WTC11 (cell line): ENCODE measurements at regions not wholly inside any gene's neighbourhood (a gene's known extent, or its start where the extent isn't known, plus 50 kb on each side); places are given as distances from the start of the nearest gene placed in this dataset.

Source experiments
- ATAC-seq: fragments of 200-7000 bp; cut with Tn5 transposase; 2 replicates; pipeline ENCODE4 v1.10.0; 2021; ENCODE audit warnings: mild to moderate bottlenecking, moderate library complexity
- CTCF ChIA-PET: fragments of 300-600 bp; sonication (Branson Sonifier 250); formaldehyde crosslinking; loops from one replicate; lab custom pipeline; 2021; ENCODE audit warnings: antibody characterized with exemption; lab: Charles Lee
- POLR2A ChIA-PET: fragments of 350-600 bp; sonication (Branson Sonifier 250); formaldehyde crosslinking; loops from one replicate; lab custom pipeline; 2021; ENCODE audit warnings: antibody characterized with exemption; lab: Charles Lee
- DNase-seq: peaks from one replicate; pipeline ENCODE4 v3.0.0; 2021; ENCODE audit warnings: low spot score
- H3K27ac Mint-ChIP-seq: 2 replicates; pipeline ENCODE4 v1.8.0; 2021; ENCODE audit warnings: mixed read lengths
- H3K27me3 Mint-ChIP-seq: 2 replicates; pipeline ENCODE4 v1.8.0; 2021; ENCODE audit warnings: low read depth, mild to moderate bottlenecking, moderate library complexity, mixed read lengths
- H3K36me3 Mint-ChIP-seq: 2 replicates; pipeline ENCODE4 v1.8.0; 2021; ENCODE audit warnings: mixed read lengths
- H3K4me1 Mint-ChIP-seq: 2 replicates; pipeline ENCODE4 v1.8.0; 2022; ENCODE audit warnings: mixed read lengths
- H3K4me3 Mint-ChIP-seq: 2 replicates; pipeline ENCODE4 v1.8.0; 2021; ENCODE audit warnings: mild to moderate bottlenecking, moderate library complexity, mixed read lengths
- H3K9me3 Mint-ChIP-seq: 2 replicates; pipeline ENCODE4 v1.8.0; 2021; ENCODE audit warnings: mixed read lengths
- ARID4B ChIP-seq: sonication (generic); formaldehyde crosslinking; IDR thresholded peaks from 2 replicates; pipeline ENCODE4 v1.8.0; 2023; ENCODE audit warnings: missing genetic modification reagents, mild to moderate bottlenecking, borderline replicate concordance
- CDX4 ChIP-seq: fragments of 250-450 bp; sonication (Bioruptor Pico); IDR thresholded peaks from 2 replicates; pipeline ENCODE4 v1.9.0; 2021; ENCODE audit warnings: moderate library complexity, mild to moderate bottlenecking, inconsistent platforms, borderline replicate concordance
- CREB1 ChIP-seq: sonication (generic); formaldehyde crosslinking; IDR thresholded peaks from 2 replicates; pipeline ENCODE4 v1.8.0; 2023; ENCODE audit warnings: mild to moderate bottlenecking, missing genetic modification reagents
- HMGA2 ChIP-seq: fragments of 250-450 bp; sonication (Bioruptor Pico); IDR thresholded peaks from 2 replicates; pipeline ENCODE4 v1.4.0; 2021; ENCODE audit warnings: mild to moderate bottlenecking, moderate library complexity
- MXD4 ChIP-seq: fragments of 250-450 bp; sonication (Bioruptor Pico); IDR thresholded peaks from 2 replicates; pipeline ENCODE4 v1.8.0; 2021; ENCODE audit warnings: mild to moderate bottlenecking, moderate library complexity, borderline replicate concordance
- NFYB ChIP-seq: sonication (generic); formaldehyde crosslinking; conservative IDR thresholded peaks from 2 replicates; pipeline ENCODE4 v1.8.0; 2022; ENCODE audit warnings: low read depth, missing genetic modification reagents
- NR1H2 ChIP-seq: sonication (generic); formaldehyde crosslinking; IDR thresholded peaks from 2 replicates; pipeline ENCODE4 v1.9.0; 2021; ENCODE audit warnings: mild to moderate bottlenecking, moderate library complexity, missing genetic modification reagents
- SMAD4 ChIP-seq: sonication (generic); formaldehyde crosslinking; IDR thresholded peaks from 2 replicates; pipeline ENCODE4 v1.8.0; 2022; ENCODE audit warnings: mild to moderate bottlenecking, missing genetic modification reagents
- USF2 ChIP-seq: sonication (generic); formaldehyde crosslinking; IDR thresholded peaks from 2 replicates; pipeline ENCODE4 v1.8.1; 2023; ENCODE audit warnings: mild to moderate bottlenecking, missing genetic modification reagents, moderate library complexity
- ZNF416 ChIP-seq: fragments of 250-450 bp; sonication (Bioruptor Pico); IDR thresholded peaks from 2 replicates; pipeline ENCODE4 v1.9.0; 2021; ENCODE audit warnings: mild to moderate bottlenecking, inconsistent platforms
- ZNF423 ChIP-seq: fragments of 250-450 bp; sonication (Bioruptor Pico); IDR thresholded peaks from 2 replicates; pipeline ENCODE4 v2.1.2; 2022; ENCODE audit warnings: mild to moderate bottlenecking, moderate library complexity
- ZNF671 ChIP-seq: fragments of 250-450 bp; sonication (Bioruptor Pico); IDR thresholded peaks from 2 replicates; pipeline ENCODE4 v1.8.0; 2021; ENCODE audit warnings: mild to moderate bottlenecking
- TF ChIP-seq, protein P1 (sequence below): fragments of 250-450 bp; sonication (Bioruptor Pico); IDR thresholded peaks from 2 replicates; pipeline ENCODE4 v1.9.0; 2021; ENCODE audit warnings: mild to moderate bottlenecking
- TF ChIP-seq, protein P2 (sequence below): sonication (generic); formaldehyde crosslinking; IDR thresholded peaks from 2 replicates; pipeline ENCODE4 v1.8.1; 2022; ENCODE audit warnings: missing genetic modification reagents, borderline replicate concordance
- TF ChIP-seq, protein P3 (sequence below): fragments of 200-600 bp; IDR thresholded peaks from 2 replicates; pipeline ENCODE4 v1.8.0; 2022; ENCODE audit warnings: antibody characterized with exemption
- TF ChIP-seq, protein P4 (sequence below): sonication (generic); formaldehyde crosslinking; IDR thresholded peaks from 2 replicates; pipeline ENCODE4 v1.8.1; 2022; ENCODE audit warnings: low read depth, mild to moderate bottlenecking, moderate library complexity, missing genetic modification reagents, borderline replicate concordance
- TF ChIP-seq, protein P5 (sequence below): sonication (generic); formaldehyde crosslinking; conservative IDR thresholded peaks from 2 replicates; pipeline ENCODE4 v1.8.1; 2022; ENCODE audit warnings: mild to moderate bottlenecking, missing genetic modification reagents

DNA sequence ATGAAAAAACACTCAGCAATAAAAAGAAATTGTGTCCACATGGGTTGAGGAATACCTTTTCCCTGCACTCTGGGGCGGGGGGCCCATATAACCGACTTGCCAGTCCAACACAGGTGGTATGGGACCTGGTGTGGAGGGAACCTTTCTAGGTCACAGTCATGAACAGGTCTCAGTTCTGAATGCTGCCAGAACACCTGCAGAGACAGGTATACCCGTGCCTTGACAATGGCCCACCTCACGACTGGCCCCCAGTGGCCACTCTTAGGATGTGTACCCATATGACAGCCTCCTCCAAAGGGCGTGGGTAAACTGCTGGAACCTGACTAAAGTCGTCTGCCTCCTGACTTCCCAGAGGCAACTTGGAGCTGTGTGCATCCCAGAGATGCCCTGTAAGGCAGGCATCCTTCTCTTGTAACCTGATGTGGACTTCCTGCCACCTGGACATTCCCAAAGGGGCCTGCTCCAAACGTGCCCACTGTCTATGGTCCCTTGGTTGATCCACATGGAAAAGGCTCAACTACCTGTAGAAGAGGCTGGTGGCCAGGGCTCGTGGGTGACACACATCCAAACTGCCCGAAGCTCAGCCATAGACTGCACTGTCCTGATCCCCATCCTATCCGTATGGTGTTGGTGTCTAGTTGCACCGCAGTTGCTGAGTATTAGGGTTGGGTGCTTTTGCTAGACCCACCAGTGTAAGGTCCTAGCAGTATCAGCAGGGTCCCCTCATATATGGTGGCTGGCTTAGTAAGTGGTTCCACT is 859.3 kb downstream of the BRD1 start:
- POLR2A ChIA-PET: no interaction called here
- CTCF ChIA-PET: interaction anchor here (0.6 to 1.3 kb wide), 6 partner anchors 13 to 391 kb away, joined by 3 to 8 read pairs (median 4); no protein-coding TSS in a partner anchor
- H3K27ac Mint-ChIP-seq: no peak overlapping the region

GRCh38 chr22:48963405-48963804 is 864.3 kb downstream of the BRD1 start:
- Mint-ChIP-seq H3K27ac (no peak overlapping the region), H3K4me3 (no peak overlapping the region), H3K27me3 (no peaks in the 10 kb centered on the region), H3K36me3 (no peaks in the 10 kb centered on the region), H3K4me1 (peaks cover 23% of the 10 kb centered on the region), H3K9me3 (peaks cover 19% of the 10 kb centered on the region)
- ChIA-PET POLR2A (no interaction called here), CTCF (no interaction called here)
- ATAC-seq: no peak
- TF ChIP-seq SMAD4 (no peak), CREB1 (CRISPR knock-in tag) (no peak), ZNF671 (CRISPR knock-in tag) (no peak)
- TF ChIP-seq, protein P1, sequence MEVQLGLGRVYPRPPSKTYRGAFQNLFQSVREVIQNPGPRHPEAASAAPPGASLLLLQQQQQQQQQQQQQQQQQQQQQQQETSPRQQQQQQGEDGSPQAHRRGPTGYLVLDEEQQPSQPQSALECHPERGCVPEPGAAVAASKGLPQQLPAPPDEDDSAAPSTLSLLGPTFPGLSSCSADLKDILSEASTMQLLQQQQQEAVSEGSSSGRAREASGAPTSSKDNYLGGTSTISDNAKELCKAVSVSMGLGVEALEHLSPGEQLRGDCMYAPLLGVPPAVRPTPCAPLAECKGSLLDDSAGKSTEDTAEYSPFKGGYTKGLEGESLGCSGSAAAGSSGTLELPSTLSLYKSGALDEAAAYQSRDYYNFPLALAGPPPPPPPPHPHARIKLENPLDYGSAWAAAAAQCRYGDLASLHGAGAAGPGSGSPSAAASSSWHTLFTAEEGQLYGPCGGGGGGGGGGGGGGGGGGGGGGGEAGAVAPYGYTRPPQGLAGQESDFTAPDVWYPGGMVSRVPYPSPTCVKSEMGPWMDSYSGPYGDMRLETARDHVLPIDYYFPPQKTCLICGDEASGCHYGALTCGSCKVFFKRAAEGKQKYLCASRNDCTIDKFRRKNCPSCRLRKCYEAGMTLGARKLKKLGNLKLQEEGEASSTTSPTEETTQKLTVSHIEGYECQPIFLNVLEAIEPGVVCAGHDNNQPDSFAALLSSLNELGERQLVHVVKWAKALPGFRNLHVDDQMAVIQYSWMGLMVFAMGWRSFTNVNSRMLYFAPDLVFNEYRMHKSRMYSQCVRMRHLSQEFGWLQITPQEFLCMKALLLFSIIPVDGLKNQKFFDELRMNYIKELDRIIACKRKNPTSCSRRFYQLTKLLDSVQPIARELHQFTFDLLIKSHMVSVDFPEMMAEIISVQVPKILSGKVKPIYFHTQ (CRISPR knock-in tag): no peak
- DNase-seq: no peak

More for the DNA sequence above, 859.3 kb downstream of the BRD1 start:
- Mint-ChIP-seq H3K4me1 (peaks cover 6% of the 10 kb centered on the region), H3K36me3 (no peaks in the 10 kb centered on the region), H3K9me3 (peaks cover 11% of the 10 kb centered on the region), H3K4me3 (no peak overlapping the region), H3K27me3 (no peaks in the 10 kb centered on the region)
- peak; percentile 75 for DNase-seq
- TF ChIP-seq NFYB (CRISPR knock-in tag) (no peak), CREB1 (CRISPR knock-in tag) (no peak), USF2 (CRISPR knock-in tag) (no peak), MXD4 (CRISPR knock-in tag) (no peak)
- TF ChIP-seq, protein P2, sequence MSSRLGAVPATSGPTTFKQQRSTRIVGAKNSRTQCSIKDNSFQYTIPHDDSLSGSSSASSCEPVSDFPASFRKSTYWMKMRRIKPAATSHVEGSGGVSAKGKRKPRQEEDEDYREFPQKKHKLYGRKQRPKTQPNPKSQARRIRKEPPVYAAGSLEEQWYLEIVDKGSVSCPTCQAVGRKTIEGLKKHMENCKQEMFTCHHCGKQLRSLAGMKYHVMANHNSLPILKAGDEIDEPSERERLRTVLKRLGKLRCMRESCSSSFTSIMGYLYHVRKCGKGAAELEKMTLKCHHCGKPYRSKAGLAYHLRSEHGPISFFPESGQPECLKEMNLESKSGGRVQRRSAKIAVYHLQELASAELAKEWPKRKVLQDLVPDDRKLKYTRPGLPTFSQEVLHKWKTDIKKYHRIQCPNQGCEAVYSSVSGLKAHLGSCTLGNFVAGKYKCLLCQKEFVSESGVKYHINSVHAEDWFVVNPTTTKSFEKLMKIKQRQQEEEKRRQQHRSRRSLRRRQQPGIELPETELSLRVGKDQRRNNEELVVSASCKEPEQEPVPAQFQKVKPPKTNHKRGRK: no peak
- TF ChIP-seq, protein P3, sequence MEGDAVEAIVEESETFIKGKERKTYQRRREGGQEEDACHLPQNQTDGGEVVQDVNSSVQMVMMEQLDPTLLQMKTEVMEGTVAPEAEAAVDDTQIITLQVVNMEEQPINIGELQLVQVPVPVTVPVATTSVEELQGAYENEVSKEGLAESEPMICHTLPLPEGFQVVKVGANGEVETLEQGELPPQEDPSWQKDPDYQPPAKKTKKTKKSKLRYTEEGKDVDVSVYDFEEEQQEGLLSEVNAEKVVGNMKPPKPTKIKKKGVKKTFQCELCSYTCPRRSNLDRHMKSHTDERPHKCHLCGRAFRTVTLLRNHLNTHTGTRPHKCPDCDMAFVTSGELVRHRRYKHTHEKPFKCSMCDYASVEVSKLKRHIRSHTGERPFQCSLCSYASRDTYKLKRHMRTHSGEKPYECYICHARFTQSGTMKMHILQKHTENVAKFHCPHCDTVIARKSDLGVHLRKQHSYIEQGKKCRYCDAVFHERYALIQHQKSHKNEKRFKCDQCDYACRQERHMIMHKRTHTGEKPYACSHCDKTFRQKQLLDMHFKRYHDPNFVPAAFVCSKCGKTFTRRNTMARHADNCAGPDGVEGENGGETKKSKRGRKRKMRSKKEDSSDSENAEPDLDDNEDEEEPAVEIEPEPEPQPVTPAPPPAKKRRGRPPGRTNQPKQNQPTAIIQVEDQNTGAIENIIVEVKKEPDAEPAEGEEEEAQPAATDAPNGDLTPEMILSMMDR: peak; percentile 48
- TF ChIP-seq, protein P4, sequence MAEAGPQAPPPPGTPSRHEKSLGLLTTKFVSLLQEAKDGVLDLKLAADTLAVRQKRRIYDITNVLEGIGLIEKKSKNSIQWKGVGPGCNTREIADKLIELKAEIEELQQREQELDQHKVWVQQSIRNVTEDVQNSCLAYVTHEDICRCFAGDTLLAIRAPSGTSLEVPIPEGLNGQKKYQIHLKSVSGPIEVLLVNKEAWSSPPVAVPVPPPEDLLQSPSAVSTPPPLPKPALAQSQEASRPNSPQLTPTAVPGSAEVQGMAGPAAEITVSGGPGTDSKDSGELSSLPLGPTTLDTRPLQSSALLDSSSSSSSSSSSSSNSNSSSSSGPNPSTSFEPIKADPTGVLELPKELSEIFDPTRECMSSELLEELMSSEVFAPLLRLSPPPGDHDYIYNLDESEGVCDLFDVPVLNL (CRISPR knock-in tag): no peak
- ATAC-seq: peak; percentile 100

DNA sequence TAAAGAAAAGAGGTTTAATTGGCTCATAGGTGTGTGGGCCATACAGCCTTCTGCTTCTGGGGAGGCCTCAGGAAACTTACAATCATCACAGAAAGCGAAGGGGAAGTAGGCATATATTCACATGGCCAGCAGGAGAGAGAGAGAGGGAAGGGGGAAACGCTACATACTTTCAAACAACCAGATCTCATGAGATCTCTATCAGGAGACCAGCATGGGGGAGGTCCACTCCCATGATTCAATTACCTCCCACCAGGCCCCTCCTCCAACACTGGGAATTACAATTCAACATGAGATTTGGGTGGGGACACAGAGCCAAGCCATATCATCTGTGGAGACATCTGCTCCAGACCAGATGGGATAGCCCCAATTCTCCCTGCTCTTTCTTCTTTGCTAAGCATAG is 866.0 kb downstream of the BRD1 start:
- ChIA-PET POLR2A (no interaction called here), CTCF (no interaction called here)
- H3K9me3 Mint-ChIP-seq: peaks cover 22% of the 10 kb centered on the region
- ATAC-seq (no peak), DNase-seq (no peak)
- no peaks in the 10 kb centered on the region for H3K36me3 Mint-ChIP-seq
- H3K27ac Mint-ChIP-seq: no peak overlapping the region
- H3K27me3 Mint-ChIP-seq: no peaks in the 10 kb centered on the region
- peaks cover 23% of the 10 kb centered on the region for H3K4me1 Mint-ChIP-seq
- no peak overlapping the region for H3K4me3 Mint-ChIP-seq
- TF ChIP-seq NFYB (CRISPR knock-in tag): no peak
- no peak for TF ChIP-seq NR1H2 (CRISPR knock-in tag)
- no peak for TF ChIP-seq ZNF416 (CRISPR knock-in tag)
- no peak for TF ChIP-seq ARID4B (CRISPR knock-in tag)
- TF ChIP-seq ZNF423 (CRISPR knock-in tag): no peak
- TF ChIP-seq CDX4: no peak
- TF ChIP-seq, protein P5, sequence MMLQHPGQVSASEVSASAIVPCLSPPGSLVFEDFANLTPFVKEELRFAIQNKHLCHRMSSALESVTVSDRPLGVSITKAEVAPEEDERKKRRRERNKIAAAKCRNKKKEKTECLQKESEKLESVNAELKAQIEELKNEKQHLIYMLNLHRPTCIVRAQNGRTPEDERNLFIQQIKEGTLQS (CRISPR knock-in tag): no peak
- no peak for TF ChIP-seq HMGA2 (CRISPR knock-in tag)
